SH-SY5Y (cell line): ENCODE measurements at regions not wholly inside any gene's neighbourhood (a gene's known extent, or its start where the extent isn't known, plus 50 kb on each side); places are given as distances from the start of the nearest gene placed in this dataset.

Experiments
- GATA2 ChIP-seq: IDR thresholded peaks from 2 replicates; pipeline ENCODE4 v1.6.1; 2011; ENCODE audit warnings: mild to moderate bottlenecking, low read depth, low read length
- GATA3 ChIP-seq: IDR thresholded peaks from 2 replicates; pipeline ENCODE4 v1.6.1; 2011; ENCODE audit warnings: low read depth, mild to moderate bottlenecking, low read length, moderate library complexity

DNA sequence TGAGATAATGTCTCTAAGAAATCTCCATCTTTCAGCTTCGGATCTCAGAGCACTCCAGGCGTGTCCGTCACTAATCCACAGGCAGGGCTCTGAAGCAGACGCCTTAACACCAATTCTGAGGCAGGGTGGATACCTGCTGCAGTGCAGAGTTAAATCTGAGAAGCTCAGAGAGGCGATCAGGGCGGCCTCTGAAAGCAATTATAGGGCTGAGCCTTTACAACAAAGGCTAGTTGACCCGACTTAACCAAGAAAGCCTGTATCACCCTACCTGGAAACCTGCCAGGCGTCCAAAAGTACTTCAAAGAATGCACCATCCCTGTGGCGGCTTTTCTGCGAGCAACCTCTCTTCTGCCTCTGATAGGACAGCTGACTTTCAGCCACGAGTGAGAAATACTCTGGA, 134.8 kb upstream of the MSX2 start:
- no peak for TF ChIP-seq GATA2
- TF ChIP-seq GATA3: no peak

DNA sequence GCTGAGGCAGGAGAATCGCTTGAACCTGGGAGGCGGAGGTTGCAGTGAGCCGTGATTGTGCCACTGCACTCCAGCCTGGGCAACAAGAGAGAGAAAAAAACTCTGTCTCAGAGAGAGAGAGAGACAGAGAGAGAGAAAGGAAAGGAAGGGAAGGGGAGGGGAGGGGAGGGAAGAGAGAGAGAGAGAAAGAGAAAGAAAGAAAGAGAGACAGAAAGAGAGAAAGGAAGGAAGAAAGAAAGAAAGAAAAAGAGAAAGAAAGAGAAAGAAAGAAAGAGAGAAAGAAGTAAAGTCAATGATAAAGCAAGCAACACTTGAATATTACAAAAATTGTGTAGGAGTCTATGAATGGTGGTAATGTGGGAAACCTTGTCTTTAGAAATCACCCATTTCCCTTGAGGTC, 133.6 kb upstream of the MSX2 start:
- TF ChIP-seq GATA3 (no peak), GATA2 (no peak)

DNA sequence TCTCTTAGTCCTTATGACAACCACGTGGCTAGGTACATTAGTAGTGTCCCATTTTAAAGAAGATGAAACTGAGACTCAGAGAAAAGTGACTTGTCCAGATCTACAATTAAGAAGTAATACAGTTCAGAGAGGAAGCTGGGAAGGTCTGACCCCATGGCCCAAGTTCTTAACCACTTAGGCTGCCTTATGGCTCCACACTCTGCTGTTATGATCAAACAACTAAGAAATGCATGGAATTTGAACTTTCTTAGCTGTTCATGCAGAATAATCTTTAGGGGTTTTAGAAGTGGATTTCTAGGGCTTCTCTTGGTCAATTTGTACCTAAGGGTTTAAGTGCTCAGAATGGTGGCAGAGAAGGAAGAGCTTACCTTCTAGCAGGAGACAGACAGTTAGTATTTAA, 128.0 kb upstream of the MSX2 start:
- no peak for TF ChIP-seq GATA2
- TF ChIP-seq GATA3: no peak

DNA sequence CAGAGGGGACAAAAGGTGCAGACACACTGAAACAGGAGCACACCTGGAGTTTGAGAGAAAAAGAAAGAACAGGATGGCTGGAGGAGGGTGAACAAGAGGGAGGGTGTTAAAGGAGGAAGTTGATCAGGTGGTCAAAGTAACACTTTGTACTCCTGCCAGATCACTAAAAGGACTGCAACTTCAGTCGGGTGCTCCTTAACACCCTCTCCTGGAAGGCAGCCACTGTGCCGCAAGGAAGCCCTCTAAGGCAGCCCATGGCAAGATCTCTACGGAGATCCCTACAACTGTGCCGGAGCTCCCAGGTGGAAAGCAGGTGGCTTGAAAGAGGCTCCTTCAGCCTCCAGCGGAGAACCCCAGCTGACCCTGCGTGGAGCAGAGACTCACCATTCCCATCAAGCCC, 124.4 kb upstream of the MSX2 start:
- no peak for TF ChIP-seq GATA2
- TF ChIP-seq GATA3: no peak

DNA sequence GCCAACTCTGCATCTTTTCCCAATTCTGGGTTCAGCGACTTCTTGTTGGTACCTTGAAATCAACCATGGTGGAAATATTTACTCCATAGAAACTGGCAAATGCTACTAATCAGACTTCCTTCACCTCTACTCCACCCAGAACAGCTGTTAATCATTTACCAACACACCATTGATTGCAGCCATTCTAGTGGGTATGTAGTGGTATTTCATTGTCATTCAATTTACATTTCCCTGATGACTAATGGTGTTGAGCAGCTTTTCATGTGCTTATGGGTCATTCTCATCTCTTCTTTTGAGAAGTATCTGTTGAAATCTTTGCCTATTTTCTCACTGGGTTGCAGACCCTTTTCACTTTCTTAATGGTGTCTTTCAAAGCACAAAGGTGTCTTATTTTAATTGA, 122.4 kb upstream of the MSX2 start:
- TF ChIP-seq GATA2: no peak
- no peak for TF ChIP-seq GATA3

DNA sequence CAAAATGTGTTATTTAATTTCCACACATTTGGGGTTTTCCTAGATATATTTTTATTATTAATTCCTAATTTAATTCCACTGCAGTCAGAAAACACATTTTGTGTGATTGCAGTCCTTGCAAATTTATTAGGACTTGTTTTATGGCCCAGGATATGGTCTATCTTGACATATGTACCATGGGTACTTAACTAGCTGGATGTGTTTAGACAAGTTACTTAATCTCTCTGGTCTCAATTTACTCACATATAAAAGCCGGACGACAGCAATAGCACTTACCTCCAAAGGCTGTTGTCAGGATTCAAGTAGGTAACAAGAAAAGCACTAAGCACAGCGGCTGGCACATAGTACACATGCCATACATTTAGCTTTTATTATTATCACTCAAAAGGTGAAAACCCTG, 118.2 kb upstream of the MSX2 start:
- TF ChIP-seq GATA2 (no peak), GATA3 (no peak)

DNA sequence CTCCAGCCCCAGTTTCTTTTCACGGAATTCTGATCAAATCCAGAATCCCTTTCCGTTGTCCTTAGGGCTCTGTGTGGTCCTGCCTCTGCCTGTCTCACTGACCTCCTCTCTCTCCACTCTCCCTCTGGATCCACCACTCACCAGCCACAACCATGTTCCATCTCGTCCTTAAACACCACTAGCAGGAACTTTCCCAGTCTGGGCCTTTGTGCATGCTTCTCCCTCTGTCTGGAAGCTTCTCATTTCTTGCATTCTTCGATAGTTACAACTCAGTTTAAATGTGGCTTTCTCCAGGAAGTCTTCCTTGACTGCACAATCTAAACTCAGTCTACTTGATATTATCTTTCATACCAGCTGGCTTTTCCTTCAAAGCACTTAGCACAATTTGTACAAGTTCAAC, 117.7 kb upstream of the MSX2 start:
- no peak for TF ChIP-seq GATA3
- TF ChIP-seq GATA2: no peak

DNA sequence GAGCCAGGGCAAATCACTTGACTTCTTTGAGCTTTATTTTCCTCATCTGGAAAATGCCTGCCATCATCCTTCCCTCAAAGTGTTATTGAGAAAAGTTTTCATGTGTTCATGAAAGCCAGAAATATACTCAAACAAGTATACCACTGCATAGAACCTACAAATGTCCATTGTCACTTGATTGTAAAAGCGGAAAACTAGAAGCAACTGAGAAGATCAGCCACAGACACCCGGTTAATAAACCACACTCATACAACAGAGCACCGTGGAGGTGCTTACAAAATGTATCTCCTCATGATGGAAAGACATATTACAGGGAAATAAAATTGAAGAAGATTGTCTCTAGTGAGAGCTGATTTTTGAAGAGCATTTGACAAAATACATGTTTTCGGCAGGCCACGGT, 117.2 kb upstream of the MSX2 start:
- TF ChIP-seq GATA2 (no peak), GATA3 (no peak)

DNA sequence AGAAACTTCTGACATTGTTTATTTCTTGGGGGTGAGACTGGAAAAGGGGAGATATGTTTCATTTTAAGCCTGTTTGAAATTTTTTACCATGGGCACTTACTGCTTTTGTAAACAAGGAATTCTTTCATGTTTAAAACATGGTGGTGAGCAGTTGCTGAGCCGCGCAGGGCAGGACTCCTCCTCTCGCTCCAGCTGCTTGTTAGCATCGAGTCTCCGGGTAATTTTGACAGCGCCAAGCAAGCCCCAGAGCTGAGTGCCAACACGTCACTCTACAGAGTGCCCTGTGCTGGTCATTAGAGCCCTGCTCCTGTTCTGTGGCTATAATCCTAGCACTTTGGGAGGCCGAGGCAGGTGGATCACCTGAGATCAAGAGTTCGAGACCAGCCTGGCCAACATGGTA, 116.5 kb upstream of the MSX2 start:
- no peak for TF ChIP-seq GATA2
- TF ChIP-seq GATA3: no peak

DNA sequence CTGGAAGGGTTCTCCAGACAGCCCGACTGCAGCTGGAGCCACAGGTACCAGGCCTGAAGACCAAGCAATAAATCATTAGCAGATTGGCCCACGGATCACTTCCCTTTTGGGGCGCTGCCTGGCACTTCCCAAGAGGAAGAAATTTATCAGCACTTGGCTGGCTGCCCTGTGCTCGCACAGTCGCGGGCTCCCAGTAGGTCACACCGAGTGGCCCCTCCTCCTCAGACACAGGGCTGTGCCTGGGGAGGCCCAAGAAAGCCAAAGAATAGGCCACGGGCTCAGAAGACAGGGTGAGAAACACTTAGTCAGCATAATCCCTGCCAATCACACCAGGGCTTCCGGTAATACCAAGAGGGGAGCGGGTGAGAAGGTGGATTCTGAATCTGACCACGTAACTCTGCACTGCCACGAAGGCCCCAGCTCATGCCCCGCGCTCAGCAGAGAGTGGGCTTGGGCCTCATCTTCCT, 115.7 kb upstream of the MSX2 start:
- TF ChIP-seq GATA2: 0 out of 2 replicates have a peak, but pooled peaks have one; percentile 14
- no peak for TF ChIP-seq GATA3

DNA sequence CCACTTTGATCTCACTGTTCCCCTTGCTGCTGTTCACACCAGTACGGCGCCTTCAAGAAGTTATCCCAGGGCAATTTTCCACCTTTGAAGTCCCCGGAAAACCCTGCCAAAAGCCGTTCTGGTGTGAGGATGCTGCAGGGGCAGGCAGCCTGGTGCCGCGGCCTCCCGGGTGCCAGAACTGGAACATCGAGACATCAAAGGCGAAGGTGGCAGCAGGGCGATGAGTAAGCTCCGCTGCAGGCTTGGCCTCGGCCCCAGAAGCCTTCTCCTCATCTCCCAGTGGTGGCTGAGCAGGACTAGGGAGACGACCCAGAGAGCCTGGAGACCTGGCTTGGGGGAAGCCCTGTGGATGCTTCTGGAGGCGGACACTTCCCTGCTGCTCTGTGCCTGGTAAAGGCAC, 115.3 kb upstream of the MSX2 start:
- TF ChIP-seq GATA3: no peak

DNA sequence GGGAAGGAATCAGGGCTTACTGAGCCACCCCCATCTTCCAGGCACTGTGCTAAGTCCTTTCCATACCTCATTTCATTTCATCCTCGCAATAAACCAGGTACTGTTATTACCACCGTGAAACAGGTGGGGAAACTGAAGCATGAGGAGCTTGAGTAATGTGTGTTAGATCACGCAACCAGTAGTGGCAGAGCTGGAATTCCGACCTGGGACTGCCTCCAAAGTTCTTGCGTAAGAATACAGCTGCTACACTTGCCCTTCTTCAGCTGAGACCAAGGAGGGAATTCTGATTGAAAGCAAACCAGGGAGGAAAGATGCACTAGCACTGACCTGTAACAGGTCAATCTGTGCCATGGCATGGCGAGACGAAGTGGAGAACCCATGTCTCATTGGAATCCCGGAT, 113.4 kb upstream of the MSX2 start:
- TF ChIP-seq GATA3 (no peak), GATA2 (no peak)

DNA sequence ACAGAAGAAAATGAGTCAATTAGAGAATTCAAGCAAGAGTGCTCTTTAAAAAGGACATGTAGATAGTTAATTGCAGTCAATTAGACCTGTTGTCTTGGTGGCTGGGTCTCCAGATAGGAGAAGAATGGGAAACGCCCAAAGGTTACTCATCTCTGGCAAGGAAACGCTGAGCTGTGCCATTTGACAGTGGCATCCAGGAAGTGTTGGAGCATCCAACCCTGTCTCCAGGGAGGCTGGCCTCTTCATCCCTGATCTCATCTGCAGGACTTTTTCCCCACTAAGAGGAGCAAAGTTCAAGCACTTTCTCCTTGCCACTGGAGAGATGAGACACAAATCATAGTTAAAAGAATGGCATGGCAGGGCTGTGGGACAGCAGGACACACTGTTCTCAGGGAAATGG, 111.7 kb upstream of the MSX2 start:
- no peak for TF ChIP-seq GATA3
- TF ChIP-seq GATA2: no peak

DNA sequence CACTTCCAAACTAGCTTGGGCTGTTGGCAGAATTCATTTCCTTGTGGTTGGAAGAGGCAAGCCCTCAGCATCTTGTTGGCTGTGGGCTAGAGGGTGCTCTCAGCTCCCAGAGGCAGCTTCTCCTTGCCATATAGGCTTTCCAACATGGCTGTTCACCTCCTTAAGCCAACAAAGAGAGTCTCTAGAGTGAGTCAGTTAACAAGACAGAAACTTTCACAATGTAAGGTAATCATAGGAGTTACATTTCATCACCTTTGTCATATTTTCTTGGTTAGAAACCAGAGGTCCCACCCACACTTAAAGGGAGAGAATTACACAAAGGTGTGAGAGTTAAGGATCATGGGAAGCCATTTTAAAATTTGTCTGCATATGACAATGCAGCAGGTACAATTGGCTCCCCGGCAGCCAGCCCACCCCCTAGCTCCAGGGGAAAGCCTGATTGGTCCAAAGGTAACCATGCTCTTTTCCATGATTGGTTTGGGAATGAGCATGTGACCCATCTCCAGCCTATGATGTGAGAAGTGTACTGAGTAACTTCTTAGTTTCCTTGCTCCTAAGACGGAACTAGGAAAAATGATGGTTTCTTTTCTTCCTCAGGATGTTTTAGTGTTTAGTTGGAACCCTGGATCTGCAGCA, 109.8 kb upstream of the MSX2 start:
- TF ChIP-seq GATA2: no peak
- TF ChIP-seq GATA3: no peak

DNA sequence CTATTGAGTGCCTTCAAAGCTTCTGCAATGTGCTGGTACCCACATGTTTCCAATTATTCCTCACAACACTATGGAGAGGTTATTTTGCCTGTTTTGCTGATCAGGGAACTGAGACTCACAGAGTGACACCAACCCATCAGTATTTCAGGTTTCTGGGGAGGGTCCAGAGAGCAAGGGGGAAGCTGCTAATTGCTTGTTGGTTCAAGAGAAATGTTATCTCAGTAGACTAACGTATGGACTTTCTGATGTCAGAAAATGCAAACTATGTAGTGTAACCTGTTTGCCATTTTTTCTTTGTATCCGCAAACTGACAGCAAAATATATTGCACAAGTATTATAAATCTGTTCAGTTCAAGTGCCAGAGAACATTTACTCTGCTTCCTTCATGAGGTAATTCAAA, 108.3 kb upstream of the MSX2 start:
- no peak for TF ChIP-seq GATA3
- no peak for TF ChIP-seq GATA2

DNA sequence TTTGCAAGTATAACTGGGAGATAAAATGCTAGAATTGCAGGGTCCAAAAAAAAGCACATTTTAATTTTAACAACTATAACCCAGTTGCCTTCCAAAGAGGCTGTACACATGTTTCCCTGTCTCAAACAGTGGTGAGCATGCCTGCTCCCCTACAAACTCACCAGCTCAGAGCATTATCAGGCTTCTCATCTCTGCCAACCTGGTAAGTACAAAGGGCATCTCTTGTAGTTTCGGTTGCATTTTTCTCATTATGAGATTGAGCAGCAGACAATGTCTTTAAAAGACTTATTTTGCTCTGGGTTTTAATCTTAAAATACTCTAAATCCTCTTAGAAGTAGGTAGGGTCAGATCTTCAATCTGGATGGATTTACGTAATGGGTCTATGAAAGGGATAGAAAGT, 107.1 kb upstream of the MSX2 start:
- TF ChIP-seq GATA3: peak; percentile 73; the same call in 1 of the 2 replicates
- TF ChIP-seq GATA2: peak; percentile 82
